CD4-positive, alpha-beta T cell treated with Interferon alpha-2 for 1 hour (primary cell): ENCODE measurements at regions not wholly inside any gene's neighbourhood (a gene's known extent, or its start where the extent isn't known, plus 50 kb on each side); places are given as distances from the start of the nearest gene placed in this dataset.
"Not testable (repeated sequence)": the region's sequence is repeated elsewhere in the genome, so short reads cannot be mapped to it uniquely, and the experiment has no call there.

Source experiments
- DNase-seq, 2 donors: peaks; one replicate each; pipeline ENCODE4 v3.0.0-alpha.2; 2020 to 2022

DNA sequence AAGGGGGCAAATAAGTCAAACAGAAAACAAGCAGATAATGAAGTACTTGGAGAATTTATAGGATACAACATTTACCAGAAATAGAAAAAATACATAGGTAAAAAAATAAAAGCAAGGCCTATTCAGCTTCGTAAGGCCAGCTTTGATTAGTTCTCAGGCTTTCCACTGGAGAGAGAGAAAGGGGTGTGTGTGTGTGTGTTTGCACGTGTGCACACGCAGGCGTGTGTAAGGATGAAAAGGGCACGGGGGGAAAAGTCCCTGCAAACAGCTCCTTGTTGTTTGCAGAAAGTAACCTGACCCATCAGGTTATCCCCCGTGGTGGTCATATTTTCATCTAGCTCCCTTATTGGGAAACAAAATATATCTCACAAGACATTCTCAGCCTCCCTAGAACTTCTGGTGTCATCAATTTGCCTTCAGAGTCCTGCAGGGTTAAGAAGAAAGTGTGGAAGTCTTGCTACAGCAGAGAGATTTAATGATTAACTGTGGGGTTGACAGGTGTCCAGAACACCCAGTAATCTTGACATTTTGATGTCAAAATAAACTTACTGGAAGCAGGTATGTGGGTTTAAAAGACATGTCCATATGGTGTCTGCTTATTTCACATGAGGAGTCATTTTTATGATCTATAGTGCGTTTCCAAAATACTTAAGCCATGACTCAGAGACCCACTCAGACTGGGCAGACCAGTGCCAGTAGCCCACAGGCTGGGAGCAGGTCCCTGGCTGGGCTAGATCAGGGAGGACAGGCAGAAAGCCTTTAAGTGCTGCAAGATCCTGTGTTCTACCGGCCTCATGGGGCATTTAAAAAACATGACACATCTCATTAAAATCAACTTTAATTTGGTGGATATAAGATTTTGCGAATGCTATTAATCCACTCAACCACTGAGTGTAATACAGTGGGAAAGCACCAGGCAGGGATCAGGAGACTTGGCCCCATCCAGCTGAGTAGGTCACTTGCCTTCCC, 487.6 kb upstream of the CAMK1G start:
- no peak for DNase-seq

DNA sequence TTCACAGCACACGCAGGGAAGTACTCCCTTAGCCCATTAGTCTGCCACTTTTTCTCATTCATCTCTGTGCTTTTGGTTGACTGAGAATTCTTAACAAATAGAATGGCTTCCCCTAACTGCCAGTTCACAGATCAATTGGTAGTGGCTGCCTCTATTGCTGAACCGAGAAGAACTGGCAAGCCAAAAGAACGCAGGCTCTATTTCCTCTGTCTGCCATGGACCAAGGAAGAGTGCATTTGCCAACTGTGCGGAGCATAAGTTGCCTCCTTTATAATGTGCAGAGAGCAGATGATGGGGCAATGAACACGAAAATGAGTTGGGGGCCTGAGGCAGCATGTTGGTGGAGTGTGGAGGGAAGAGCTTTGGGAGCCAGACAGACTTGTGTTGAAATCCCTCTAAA, 483.1 kb upstream of the CAMK1G start:
- no peak for DNase-seq

DNA sequence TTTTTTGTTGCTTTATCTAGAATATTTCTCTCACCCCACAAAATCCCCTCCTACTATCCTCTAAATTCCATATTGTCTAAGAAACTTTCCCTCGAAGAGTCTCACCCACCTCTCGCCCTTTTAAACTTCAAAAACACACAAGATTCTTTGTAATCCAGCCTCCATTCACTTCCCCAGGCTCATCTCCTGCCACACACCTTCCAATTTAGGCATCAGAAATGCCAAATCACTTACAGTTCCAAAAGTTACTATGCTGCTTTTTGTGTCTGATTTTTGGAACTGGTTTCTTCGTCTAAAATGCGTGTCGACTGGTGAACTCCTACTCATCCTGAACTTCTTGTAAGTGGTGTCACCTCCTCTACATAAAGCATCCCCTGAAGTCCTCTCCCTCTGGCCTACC, 482.4 kb upstream of the CAMK1G start:
- DNase-seq: no peak

DNA sequence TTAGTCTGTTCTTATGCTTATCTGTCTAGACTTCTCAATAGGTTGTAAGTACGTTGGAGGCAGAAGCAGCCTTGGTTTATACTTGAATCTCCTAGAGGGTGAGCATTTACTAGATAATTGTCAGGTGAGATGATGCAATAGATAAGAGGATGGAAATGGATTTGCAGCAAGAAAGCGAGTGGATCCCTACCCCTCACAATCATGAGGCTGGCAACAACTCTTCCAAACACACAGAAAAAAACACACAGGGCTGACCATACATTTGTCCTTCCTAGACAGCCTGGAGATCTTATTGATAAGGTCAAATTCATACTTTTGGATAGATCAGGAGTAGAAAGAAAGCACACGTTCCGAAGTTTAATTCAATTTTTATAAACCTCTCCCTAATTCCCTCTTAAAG, 481.4 kb upstream of the CAMK1G start:
- DNase-seq: no peak

DNA sequence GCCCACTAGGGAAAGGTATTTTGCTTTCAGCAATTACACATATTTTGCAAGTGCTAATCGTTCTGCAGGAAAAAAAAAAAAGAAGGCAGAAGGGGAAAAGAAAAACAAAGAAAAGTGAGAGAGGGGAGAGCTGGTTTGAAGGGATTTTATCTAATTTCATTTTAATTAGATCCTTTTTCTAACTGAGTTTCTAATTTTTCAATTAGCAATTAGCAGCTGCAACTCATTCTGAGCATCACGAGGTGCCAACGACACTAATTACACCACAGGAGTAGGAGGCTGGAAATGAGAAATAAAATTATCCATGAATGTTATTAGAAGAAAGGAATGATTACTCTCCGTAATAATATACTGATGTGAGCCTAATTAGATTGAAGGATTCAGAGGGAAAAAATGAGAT, 481.0 kb upstream of the CAMK1G start:
- DNase-seq: no peak

DNA sequence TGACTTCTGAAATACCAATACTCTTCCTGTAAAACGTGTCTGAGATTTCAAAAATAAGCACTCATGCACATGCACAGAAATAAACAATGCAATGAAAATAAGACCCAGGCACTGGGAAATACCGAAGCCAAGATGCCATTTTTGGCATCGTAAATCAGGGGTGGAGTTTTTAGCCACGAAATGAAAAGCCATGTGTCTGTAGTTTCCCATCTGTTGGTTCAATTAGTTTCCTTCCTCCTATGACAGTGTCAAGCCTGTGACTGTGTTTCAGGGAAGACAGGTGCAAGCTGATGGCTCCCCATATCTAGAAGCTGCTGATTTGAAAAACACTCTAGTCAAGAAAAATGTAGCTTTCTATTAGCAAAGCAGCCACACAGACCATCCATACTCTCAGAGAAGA, 480.4 kb upstream of the CAMK1G start:
- DNase-seq: no peak

DNA sequence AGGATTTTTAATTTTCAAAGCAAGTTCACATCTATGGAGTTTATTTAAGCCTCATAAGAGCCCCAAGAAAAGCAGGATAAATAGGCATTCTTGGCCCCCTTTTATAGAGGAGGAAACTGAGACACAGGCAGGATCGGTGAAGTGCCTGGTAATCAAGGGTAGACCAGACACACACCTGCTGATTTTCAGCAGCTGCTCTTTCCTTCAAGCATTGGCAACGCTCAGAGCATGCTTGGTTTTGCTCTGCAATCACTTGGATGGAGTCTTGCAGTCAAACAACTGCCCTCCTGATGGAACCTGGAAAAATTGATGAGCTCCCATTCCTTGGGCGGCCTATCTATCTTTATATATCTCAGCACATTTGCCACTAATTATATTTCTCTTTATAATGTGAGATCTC, 478.9 kb upstream of the CAMK1G start:
- no peak for DNase-seq

DNA sequence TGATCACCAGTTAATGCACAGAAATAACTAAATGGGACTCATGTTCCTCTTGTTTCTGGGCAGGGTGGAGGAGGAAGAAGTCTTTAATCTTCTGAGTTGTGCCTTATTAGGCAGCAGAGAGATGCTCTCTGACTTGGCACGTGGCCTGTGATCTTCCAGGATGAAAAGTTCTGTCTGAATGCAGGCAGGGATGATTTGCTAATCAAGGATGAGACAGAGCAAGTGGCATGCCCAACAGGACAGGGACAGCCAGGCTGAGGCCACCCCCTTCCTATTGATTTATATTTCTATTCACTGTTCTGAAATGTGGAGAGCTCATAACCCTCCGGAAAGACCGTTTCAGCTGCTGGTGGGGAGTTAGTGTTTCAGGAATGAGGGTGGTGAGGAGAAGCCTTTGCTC, 477.8 kb upstream of the CAMK1G start:
- DNase-seq: no peak

DNA sequence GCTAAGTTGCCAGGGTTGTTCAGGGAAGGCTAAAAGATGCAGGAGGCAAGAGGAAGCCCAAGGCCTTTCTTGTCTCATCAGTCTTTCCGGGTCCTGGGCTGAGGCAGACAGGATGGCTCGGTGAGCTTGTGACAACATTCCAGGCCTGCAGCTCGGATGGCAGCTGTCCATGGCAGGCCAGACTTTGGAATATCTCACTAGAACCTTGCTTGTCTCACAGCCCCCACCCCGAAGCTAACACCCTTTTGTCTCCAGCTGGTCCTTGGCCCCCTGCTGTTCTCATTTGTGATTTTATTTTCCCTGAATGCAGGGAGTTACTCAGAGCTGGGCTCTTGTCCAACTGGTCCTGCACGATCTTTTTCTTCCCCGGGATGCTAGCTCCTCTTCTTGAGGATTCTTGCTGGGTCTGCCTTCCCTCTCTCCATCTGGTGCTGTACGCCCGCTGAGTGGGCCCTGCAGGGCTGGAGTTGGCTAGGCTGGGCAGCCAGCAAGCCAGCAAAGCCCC, 477.2 kb upstream of the CAMK1G start:
- DNase-seq: no peak

DNA sequence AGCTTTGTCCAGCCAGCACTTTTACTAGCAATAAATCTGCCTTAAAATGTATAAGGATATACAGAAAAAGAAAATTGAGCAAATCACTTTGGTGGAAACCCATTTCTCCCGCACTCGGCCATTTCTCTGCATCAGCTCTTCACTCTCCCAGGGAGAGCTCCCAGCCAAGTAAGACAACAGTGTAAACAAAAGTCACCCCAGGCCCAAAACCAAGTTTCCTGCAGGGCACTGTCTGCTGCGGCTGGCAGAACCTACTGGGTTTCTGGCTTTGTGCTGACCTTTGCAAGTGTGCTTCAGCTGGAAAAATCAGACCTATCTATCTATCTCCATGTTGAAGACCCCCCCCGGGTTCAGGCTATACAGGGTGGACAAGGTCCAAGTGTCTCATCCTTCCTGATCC, 476.7 kb upstream of the CAMK1G start:
- DNase-seq: no peak

DNA sequence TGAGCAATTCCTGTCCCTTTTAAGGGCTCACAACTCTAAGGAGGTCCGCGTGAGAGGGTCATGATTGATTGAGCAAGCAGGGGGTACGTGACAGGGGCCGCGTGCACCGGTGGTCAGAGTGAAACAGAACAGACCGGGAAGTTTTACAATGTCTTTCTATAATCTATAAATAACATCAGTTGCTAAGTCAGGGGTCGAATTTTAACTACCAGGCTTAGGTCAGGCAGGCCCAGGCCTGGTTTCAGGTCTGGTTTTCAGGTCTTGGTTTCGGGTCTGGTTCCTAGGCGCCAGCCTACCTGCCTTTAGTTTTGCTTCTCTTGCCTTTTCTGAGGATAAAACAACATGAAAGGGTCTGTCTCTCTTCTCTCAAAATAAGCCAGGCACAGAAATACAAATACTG, 476.0 kb upstream of the CAMK1G start:
- no peak for DNase-seq

DNA sequence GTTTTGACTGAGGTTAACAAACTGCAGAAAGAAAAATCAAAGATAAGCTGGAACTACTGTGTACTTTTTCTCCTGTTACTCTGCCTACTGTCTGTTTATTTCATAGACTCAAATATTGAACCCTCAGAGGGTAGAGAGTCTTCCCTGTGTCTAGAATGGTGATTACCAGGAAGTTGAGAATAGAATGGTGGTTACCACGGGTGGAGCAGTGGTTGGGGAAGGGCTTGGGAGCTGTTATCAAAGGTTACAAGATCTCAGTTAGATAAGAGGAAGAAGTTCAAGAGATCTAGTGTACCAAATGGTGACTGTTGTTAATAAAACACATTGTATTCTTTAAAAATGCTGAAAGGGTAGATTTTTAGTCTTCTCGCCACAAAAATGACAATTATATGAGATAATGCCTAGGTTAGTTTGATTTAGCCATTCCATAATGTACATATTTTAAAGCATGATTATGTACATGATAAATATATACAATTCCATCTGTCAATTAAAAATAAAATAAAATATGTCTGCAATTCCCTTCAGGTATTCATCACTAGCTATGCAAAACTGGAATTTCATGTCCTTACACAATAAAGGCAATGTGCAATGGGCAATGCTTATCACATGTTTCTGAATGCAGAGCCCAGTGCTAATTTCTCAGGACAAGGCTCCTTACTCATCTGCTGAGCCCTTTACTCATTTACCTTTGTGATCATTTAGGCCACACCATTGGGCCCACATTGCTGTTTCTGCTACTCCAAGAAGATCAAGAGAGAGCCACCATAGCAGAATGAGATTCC, 474.3 kb upstream of the CAMK1G start:
- no peak for DNase-seq

DNA sequence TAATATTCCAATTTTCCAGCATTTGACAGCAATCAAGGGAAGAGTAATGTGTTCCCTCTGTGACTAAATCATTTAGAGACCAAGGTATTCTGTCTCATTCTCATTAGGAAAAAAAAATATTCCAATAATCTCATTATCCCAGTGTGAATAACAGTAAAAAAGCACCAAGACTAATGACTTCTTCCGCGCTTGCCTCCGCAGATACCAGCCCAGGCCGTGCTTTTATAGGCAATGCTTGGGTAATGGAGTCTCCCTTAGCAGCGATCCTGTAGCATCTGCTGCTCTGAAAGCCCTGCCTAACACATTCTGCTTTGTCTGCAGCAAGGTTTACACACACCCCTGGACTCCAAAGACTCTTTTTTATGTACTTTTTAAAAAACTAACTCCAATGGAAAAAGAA, 470.0 kb upstream of the CAMK1G start:
- no peak for DNase-seq

DNA sequence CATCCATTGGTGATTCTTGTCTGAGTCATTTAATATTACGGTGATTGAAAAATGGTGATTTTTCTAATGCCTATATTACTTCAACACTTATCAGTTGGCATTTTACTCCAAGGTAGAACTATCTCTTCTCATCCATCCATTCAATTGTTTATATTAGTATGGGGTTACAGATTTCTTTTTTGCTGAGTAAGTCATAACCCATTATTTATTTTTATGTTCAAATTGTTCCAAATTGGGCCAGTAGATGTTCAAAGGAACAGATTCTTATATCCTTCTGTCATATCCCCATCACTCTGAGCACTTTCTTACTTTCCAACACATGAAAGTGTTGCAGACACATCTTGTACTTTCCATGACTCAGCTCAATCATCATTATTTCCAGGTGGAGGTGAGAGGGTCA, 466.8 kb upstream of the CAMK1G start:
- DNase-seq: no peak

DNA sequence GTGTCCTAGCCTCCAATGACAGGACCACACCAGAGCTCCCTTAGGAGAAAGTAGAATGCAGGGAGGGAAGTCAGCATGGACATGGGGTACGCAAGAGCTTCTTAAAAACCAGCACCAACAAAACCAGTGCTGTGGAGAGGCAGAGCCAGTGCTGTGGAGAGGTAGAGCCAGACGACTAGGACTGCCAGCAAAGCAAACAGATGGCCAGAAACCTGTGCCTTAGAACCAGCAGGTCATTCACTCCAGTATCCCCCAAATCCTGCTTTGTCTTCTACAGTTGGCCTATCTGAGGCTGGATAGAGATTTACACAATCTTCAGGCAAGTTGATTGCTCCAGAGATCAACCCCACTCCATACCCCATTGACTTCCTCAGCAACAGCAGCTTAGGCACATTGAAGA, 459.9 kb upstream of the CAMK1G start:
- DNase-seq: no peak

DNA sequence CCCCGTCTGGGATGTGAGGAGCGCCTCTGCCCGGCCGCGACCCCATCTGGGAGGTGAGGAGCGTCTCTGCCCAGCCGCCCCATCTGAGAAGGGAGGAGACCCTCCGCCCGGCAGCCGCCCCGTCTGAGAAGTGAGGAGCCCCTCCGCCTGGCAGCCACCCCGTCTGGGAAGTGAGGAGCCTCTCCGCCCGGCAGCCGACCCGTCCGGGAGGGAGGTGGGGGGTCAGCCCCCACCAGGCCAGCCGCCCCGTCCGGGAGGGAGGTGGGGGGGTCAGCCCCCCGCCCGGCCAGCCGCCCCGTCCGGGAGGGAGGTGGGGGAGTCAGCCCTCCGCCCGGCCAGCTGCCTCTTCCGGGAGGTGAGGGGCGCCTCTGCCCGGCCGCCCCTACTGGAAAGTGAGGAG, 454.4 kb upstream of the CAMK1G start:
- not testable (repeated sequence) for DNase-seq

DNA sequence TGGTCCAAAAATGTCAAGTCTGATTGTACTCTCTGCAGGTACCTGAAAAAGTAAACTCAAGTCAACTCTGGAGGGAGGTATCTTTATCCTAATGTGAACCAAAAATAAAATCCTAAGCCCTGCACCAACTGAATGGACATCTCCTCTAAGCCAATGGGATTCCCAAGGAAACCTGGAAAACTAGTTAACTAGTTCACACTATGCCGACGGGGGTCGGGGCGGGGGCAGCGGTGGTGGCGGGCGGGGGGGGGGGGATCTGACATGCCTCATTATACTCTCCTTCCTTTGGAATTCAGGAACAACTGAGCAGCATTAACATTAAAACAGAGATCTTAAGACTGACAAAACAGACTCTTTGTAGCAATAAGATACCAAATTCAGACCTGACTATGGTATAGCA, 452.6 kb upstream of the CAMK1G start:
- DNase-seq: no peak

DNA sequence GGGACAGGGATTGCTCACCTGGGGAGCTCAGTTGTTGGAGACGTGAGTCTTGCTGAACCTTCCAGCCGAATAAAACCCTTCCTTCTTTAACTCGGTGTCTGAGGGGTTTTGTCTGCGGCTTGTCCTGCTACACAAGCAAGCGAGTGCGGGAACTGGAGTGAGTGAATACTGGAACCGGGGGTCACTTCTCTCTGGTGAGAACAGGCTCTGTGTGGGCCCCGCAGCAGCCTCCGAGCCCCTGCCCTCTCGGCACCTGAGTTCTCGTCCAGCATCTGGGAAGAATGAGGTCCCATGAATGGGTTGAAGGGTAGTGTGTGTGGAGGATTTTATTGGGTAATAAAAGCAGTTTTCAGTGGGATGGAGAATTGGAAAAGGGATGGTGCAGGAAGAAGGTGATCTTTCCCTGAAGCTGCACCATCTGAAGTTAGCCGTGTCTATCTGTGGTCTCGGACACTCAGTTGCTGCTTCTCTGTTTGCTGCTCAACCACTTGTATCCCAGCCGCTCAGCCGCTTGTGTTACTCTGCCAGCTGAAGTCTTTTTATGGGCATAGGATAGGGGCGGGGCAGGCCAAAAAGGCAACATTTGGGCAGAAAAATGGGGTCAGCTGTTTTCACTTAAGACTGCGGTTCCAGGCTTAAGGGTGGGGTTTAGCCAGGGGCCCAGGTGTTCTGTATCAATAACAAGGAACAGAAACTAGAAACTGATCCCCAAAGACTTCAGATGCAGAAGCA, 450.6 kb upstream of the CAMK1G start:
- no peak for DNase-seq

DNA sequence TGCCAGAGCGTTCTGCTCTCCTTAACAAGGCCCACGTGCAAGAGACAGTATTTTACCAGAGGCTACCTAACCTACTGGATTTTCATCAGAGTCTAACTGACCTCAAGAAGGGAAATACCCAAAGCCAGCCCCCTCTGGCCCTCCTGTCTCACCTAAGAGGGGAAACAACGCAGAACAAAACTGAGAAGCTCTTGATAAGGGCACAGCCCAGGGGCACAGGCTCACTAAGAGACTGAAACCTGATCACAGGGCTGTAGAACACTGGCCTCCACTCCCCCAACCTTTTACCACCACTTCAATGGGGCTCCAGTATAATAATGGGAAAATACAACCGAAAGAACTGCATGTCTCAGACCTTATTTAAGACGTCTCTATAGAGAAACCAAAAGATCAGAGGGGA, 449.5 kb upstream of the CAMK1G start:
- no peak for DNase-seq

DNA sequence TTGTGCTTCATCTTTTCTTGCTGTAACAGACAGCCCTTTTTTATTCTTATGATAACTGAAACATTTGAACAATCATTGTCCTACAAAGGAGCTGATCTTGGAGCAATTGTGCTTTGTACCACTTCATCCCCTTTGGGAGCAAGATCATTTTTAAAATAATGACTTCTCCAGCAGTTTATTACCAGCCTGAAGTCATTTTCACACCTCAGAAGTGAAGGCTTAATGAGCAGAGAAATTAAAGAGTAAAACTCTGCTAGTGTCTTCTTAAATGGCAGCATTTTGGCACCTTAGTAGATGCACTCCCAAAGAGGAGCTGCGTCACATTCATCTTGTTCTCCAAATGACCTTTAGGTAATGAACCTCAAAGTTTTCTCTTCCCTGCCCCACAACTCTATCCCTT, 439.6 kb upstream of the CAMK1G start:
- DNase-seq: no peak

DNA sequence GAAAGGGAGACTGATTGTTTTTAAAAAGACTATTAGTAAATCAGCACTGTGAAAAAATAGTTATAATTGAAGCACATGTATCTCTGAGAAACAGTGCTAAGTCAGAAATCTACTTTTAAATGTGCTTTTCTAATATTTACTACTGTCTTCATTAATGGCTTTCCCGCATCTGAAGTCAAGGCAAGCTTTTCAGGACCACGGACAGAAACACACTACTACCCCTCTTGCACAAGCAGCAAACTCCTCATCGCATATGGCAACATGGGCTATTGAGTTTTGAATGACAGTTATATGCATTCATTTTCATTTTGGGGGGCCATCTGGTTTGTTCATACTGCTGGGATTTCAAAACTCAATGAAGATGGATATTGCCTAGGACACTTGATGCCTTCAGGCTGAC, 433.4 kb upstream of the CAMK1G start:
- no peak for DNase-seq

DNA sequence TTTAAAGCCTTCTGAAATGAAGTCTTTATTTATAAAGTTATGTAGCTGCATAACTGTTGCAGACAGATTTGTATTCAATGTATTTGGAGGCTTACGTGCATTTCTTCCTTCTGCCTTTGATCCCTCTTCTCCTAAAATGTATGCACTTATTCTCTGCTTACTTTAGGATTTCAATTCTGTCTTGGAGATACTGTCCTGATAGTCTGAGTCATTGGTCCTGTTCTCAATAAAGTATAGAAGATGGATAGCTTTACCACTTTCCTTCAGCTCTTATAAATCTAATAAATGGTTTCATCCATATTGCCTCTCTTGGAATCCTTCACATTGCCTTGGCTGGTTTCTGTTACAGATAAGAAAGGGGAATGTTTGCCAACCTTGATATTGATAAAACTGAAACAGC, 430.1 kb upstream of the CAMK1G start:
- DNase-seq: no peak

DNA sequence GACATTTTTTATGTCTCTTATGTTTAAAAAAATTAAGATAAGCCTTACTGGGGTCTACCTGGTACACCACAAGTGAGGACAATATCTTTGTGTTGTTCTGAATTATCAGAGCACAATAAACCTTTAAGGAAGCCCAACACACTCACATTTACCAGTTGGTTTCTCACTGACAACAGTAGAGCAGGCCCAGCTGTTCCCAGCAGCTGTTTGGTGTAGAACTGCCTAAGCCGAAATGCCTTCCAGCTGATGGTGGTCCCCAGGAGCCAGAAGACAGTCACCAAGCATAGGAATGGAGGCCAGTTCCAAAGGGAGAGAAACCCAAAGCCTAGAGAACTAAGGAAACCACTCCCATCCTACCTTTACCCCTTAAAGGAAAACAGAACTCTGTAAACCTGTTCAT, 428.6 kb upstream of the CAMK1G start:
- DNase-seq: no peak
